PC-3 (cell line): ENCODE measurements at regions not wholly inside any gene's neighbourhood (a gene's known extent, or its start where the extent isn't known, plus 50 kb on each side); places are given as distances from the start of the nearest gene placed in this dataset.

ENCODE experiments used
- ATAC-seq: fragments of 200-7000 bp; cut with Tn5 transposase; 2 replicates; pipeline ENCODE4 v1.9.1; 2020; ENCODE audit warnings: mild to moderate bottlenecking, moderate library complexity
- BruUV-seq: library from RNA; stranded (reverse); fragments of 400-500 nt; replicated peaks from 2 replicates; lab custom pipeline; 2021; lab: Mats Ljungman, UMichigan
- CTCF ChIA-PET: fragments of 300-600 bp; sonication (Branson Sonifier 250); formaldehyde crosslinking; loops from one replicate; lab custom pipeline; 2022; ENCODE audit warnings: antibody characterized with exemption; lab: Charles Lee
- POLR2A ChIA-PET: fragments of 300-600 bp; sonication (Branson Sonifier 250); formaldehyde crosslinking; loops from one replicate; lab custom pipeline; 2022; ENCODE audit warnings: antibody characterized with exemption; ENCODE audit not compliant: unreplicated experiment; lab: Charles Lee
- DNase-seq: peaks from one replicate; pipeline ENCODE4 v3.0.0-alpha.2; 2015
- H2AFZ ChIP-seq: fragments of 300-600 bp; sonication (generic); 2 replicates; pipeline ENCODE4 v1.6.0; 2016; ENCODE audit warnings: antibody characterized with exemption, low read length
- H3F3A ChIP-seq: fragments of 300-600 bp; sonication (generic); one replicate; pipeline ENCODE4 v1.6.0; 2017; ENCODE audit warnings: antibody characterized with exemption, low read length, control low read depth, mild to moderate bottlenecking; ENCODE audit not compliant: unreplicated experiment
- H3K27ac ChIP-seq: fragments of 300-600 bp; sonication (generic); 2 replicates; pipeline ENCODE4 v1.5.1; 2016; ENCODE audit warnings: mild to moderate bottlenecking, low read length
- H3K27me3 ChIP-seq: fragments of 300-600 bp; sonication (generic); 2 replicates; pipeline ENCODE4 v1.6.1; 2016; ENCODE audit warnings: low read length, mixed read lengths
- H3K36me3 ChIP-seq: fragments of 300-600 bp; sonication (generic); 2 replicates; pipeline ENCODE4 v1.6.1; 2016; ENCODE audit warnings: low read depth, mixed run types, low read length, mixed read lengths
- H3K4me1 ChIP-seq: fragments of 300-600 bp; sonication (generic); 2 replicates; pipeline ENCODE4 v1.5.1; 2016; ENCODE audit warnings: low read length; ENCODE audit not compliant: insufficient read depth
- H3K4me2 ChIP-seq: fragments of 300-600 bp; sonication (generic); 2 replicates; pipeline ENCODE4 v1.6.0; 2016; ENCODE audit warnings: low read length
- H3K4me3 ChIP-seq: fragments of 300-600 bp; sonication (generic); 2 replicates; pipeline ENCODE4 v1.5.1; 2016; ENCODE audit warnings: mild to moderate bottlenecking, low read length, mixed read lengths
- H3K79me2 ChIP-seq: fragments of 300-600 bp; sonication (generic); 2 replicates; pipeline ENCODE4 v1.6.1; 2017; ENCODE audit warnings: low read length, mixed read lengths
- H3K9ac ChIP-seq: fragments of 300-600 bp; sonication (generic); 2 replicates; pipeline ENCODE4 v1.6.0; 2016; ENCODE audit warnings: mild to moderate bottlenecking, low read length
- H3K9me2 ChIP-seq: fragments of 300-600 bp; sonication (generic); replicated peaks from 2 replicates; pipeline ENCODE4 v1.6.1; 2016; ENCODE audit warnings: mixed run types, low read length, mixed read lengths
- H3K9me3 ChIP-seq: fragments of 300-600 bp; sonication (generic); 2 replicates; pipeline ENCODE4 v1.6.1; 2016; ENCODE audit warnings: low read length, mixed read lengths
- H4K20me1 ChIP-seq: fragments of 300-600 bp; sonication (generic); 2 replicates; pipeline ENCODE4 v1.6.1; 2016; ENCODE audit warnings: low read length, mixed read lengths
- EZH2 ChIP-seq: fragments of 300-600 bp; sonication (generic); IDR thresholded peaks from one replicate; pipeline ENCODE4 v1.6.1; 2017; ENCODE audit warnings: antibody characterized with exemption, mild to moderate bottlenecking, low read length; ENCODE audit not compliant: unreplicated experiment
- EZH2phosphoT487 ChIP-seq: fragments of 300-600 bp; sonication (generic); IDR thresholded peaks from 2 replicates; pipeline ENCODE4 v1.6.1; 2018; ENCODE audit warnings: mild to moderate bottlenecking, antibody characterized with exemption, low read length, borderline replicate concordance
- intact Hi-C: fragments of 100-400 bp; cut with micrococcal nuclease; formaldehyde crosslinking; loops from 2 replicates; pipeline ENCODE4 v1.9.0; 2023
- TF ChIP-seq, protein P1 (sequence below): fragments of 300-600 bp; sonication (generic); conservative IDR thresholded peaks from 2 replicates; pipeline ENCODE4 v1.5.1; 2017; ENCODE audit warnings: antibody characterized with exemption, low read depth, mild to moderate bottlenecking, low read length

DNA sequence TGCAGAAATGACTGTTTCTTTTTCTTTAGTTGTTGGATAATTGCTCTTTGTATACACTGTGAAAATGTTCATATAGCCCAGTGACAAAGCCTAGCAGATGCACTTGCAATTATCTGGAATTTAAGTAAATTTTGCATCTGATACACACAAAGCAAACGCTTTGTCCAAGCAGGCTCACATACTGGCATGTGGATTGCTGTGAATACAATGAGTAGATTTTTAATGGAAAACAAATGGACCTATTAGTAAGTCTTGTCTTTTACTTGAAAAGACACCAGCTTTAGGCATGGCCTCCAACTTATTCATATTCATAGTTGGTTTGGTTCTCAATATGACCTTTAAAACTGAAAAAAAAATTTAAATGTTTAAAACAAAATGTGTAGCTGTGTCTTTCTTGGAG is 1299.8 kb upstream of the WWC1 start:
- BruUV-seq, result no TSS peak
- H4K20me1 ChIP-seq, result no peaks in the 10 kb centered on the region
- H3K9me3 ChIP-seq, result no peaks in the 10 kb centered on the region
- H3K4me3 ChIP-seq, result no peak overlapping the region
- no peaks in the 10 kb centered on the region for H3K9me2 ChIP-seq
- ChIA-PET CTCF (no interaction called here), POLR2A (no interaction called here)
- intact Hi-C loops, result no loop called here
- H3K36me3 ChIP-seq, result no peaks in the 10 kb centered on the region
- ATAC-seq (no peak), DNase-seq (no peak)
- no peak for TF ChIP-seq EZH2
- no peak for TF ChIP-seq EZH2phosphoT487
- TF ChIP-seq, protein P1, sequence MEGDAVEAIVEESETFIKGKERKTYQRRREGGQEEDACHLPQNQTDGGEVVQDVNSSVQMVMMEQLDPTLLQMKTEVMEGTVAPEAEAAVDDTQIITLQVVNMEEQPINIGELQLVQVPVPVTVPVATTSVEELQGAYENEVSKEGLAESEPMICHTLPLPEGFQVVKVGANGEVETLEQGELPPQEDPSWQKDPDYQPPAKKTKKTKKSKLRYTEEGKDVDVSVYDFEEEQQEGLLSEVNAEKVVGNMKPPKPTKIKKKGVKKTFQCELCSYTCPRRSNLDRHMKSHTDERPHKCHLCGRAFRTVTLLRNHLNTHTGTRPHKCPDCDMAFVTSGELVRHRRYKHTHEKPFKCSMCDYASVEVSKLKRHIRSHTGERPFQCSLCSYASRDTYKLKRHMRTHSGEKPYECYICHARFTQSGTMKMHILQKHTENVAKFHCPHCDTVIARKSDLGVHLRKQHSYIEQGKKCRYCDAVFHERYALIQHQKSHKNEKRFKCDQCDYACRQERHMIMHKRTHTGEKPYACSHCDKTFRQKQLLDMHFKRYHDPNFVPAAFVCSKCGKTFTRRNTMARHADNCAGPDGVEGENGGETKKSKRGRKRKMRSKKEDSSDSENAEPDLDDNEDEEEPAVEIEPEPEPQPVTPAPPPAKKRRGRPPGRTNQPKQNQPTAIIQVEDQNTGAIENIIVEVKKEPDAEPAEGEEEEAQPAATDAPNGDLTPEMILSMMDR, result no peak
- H3F3A ChIP-seq, result no peaks in the 10 kb centered on the region
- H3K27ac ChIP-seq, result no peak overlapping the region
- no peaks in the 10 kb centered on the region for H3K79me2 ChIP-seq
- no peak overlapping the region for H3K9ac ChIP-seq
- H3K4me1 ChIP-seq, result no peaks in the 10 kb centered on the region
- H2AFZ ChIP-seq, result no peak overlapping the region
- H3K4me2 ChIP-seq, result no peak overlapping the region
- H3K27me3 ChIP-seq, result no peaks in the 10 kb centered on the region

DNA sequence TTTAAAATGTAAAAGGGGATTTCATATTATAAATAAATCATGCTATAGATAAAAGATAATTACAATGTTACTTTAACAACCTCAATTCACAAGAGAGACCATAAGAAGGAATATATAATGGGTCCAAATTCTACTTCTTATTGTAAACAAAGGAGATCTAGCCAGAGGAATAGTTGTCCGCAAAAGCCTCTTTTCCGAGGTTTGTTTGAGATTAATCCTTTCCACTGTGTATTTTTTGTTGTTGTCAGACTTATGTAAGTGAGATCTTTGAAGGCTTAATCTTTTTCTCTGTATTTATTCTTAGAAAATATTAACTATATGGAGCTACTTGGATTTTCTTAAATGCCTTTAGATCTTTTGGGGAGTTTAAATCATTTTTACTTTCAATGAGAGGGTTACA is 1299.3 kb upstream of the WWC1 start:
- no peaks in the 10 kb centered on the region for H3K4me1 ChIP-seq

DNA sequence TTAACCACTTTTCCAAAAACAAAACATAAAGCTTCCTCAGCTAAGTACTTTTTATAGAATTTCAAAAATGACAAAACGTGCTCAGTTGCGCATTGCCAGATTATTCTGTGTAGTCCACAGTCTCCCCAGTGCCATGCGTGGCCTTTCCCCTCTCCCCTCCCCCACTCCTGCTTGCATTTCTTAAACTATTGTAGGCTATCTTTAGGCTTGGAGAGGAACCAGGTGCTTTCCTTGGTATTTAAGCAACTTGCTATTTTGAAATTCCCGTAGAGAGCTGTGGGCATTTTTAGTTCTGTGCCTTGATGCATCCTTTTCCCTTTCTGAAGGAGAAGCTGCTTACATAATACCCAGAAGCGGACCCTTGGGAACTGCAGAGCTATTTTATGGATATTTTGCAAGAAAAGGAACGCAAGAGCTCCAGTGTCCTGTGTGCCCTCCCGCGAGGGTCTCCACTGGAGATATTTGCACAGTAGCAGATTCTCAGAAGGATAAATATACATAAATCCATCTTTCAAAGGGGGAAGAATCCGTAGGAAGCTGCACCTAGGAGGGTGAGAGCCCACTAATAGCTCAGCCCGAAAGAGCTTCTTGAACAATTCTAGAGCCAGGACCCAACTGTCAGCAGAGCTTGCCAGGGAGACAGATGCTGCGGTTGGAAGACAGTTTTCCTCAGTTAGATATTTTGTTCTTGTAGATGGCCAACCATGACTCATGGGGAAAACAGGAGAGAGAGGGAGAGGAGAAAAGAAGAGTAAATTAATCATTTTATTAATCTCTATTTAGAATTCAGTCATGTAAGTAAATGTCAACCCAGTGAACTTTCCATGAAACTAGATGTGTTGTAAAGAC is 1298.3 kb upstream of the WWC1 start:
- no peaks in the 10 kb centered on the region for H3K36me3 ChIP-seq
- TF ChIP-seq EZH2phosphoT487 (no peak), EZH2 (no peak)
- TF ChIP-seq, protein P1, result no peak
- BruUV-seq, result no TSS peak
- H2AFZ ChIP-seq, result no peak overlapping the region
- ChIA-PET CTCF (no interaction called here), POLR2A (no interaction called here)
- H3K9ac ChIP-seq, result no peak overlapping the region
- H3K4me1 ChIP-seq, result no peaks in the 10 kb centered on the region
- H3K27ac ChIP-seq, result no peak overlapping the region
- DNase-seq (no peak), ATAC-seq (no peak)
- H3K4me2 ChIP-seq, result no peak overlapping the region
- no peaks in the 10 kb centered on the region for H3K27me3 ChIP-seq
- no peaks in the 10 kb centered on the region for H3F3A ChIP-seq
- H3K9me2 ChIP-seq, result no peaks in the 10 kb centered on the region
- H3K79me2 ChIP-seq, result no peaks in the 10 kb centered on the region
- H4K20me1 ChIP-seq, result no peaks in the 10 kb centered on the region
- H3K9me3 ChIP-seq, result no peaks in the 10 kb centered on the region
- no peak overlapping the region for H3K4me3 ChIP-seq
- intact Hi-C loops, result no loop called here

More for the DNA sequence above, 1299.3 kb upstream of the WWC1 start:
- ChIA-PET CTCF (no interaction called here), POLR2A (no interaction called here)
- no peak overlapping the region for H3K27ac ChIP-seq
- H3K9me2 ChIP-seq, result no peaks in the 10 kb centered on the region
- no peaks in the 10 kb centered on the region for H4K20me1 ChIP-seq
- H2AFZ ChIP-seq, result no peak overlapping the region
- no peaks in the 10 kb centered on the region for H3K27me3 ChIP-seq
- H3K9ac ChIP-seq, result no peak overlapping the region
- H3K79me2 ChIP-seq, result no peaks in the 10 kb centered on the region
- no peak for ATAC-seq
- DNase-seq, result no peak
- no peaks in the 10 kb centered on the region for H3F3A ChIP-seq
- H3K4me2 ChIP-seq, result no peak overlapping the region
- no TSS peak for BruUV-seq
- H3K9me3 ChIP-seq, result no peaks in the 10 kb centered on the region
- intact Hi-C loops, result no loop called here
- TF ChIP-seq, protein P1, result no peak
- H3K4me3 ChIP-seq, result no peak overlapping the region
- no peaks in the 10 kb centered on the region for H3K36me3 ChIP-seq
